HCT116 (cell line): ENCODE measurements at regions not wholly inside any gene's neighbourhood (a gene's known extent, or its start where the extent isn't known, plus 50 kb on each side); places are given as distances from the start of the nearest gene placed in this dataset.

ENCODE experiments used
- CBX3 ChIP-seq: IDR thresholded peaks from 2 replicates; pipeline ENCODE4 v1.6.1; 2012; ENCODE audit warnings: low read depth
- EGR1 ChIP-seq: IDR thresholded peaks from 2 replicates; pipeline ENCODE4 v1.6.1; 2012; ENCODE audit warnings: low read depth
- POLR2AphosphoS5 ChIP-seq: IDR thresholded peaks from 2 replicates; pipeline ENCODE4 v1.6.1; 2011; ENCODE audit warnings: mild to moderate bottlenecking, low read depth, low read length, moderate library complexity
- RAD21 ChIP-seq: IDR thresholded peaks from 2 replicates; pipeline ENCODE4 v1.6.1; 2012; ENCODE audit warnings: low read depth, mild to moderate bottlenecking
- SIN3A ChIP-seq: IDR thresholded peaks from 2 replicates; pipeline ENCODE4 v1.6.1; 2012; ENCODE audit warnings: low read depth
- SP1 ChIP-seq: IDR thresholded peaks from 2 replicates; pipeline ENCODE4 v1.6.1; 2012; ENCODE audit warnings: low read depth
- YY1 ChIP-seq: IDR thresholded peaks from 2 replicates; pipeline ENCODE4 v1.6.1; 2011; ENCODE audit warnings: low read length, low read depth, moderate library complexity, mild to moderate bottlenecking; ENCODE audit not compliant: insufficient replicate concordance; ENCODE audit errors: extremely low read depth
- ZFX ChIP-seq: fragments of 450-650 bp; IDR thresholded peaks from 2 replicates; pipeline ENCODE4 v1.6.1; 2017
- ZNF274 ChIP-seq: fragments of 200-500 bp; sonication (Bioruptor generic); IDR thresholded peaks from 2 replicates; pipeline ENCODE4 v1.6.1; 2014; ENCODE audit warnings: mild to moderate bottlenecking, low read depth, low read length, inconsistent platforms
- TF ChIP-seq, protein P1 (sequence below): IDR thresholded peaks from 2 replicates; pipeline ENCODE4 v1.6.1; 2012; ENCODE audit warnings: low read depth
- TF ChIP-seq, protein P2 (sequence below): IDR thresholded peaks from 2 replicates; pipeline ENCODE4 v1.6.1; 2011; ENCODE audit warnings: mild to moderate bottlenecking, low read length, moderate library complexity; ENCODE audit not compliant: insufficient replicate concordance; ENCODE audit errors: extremely low read depth

DNA sequence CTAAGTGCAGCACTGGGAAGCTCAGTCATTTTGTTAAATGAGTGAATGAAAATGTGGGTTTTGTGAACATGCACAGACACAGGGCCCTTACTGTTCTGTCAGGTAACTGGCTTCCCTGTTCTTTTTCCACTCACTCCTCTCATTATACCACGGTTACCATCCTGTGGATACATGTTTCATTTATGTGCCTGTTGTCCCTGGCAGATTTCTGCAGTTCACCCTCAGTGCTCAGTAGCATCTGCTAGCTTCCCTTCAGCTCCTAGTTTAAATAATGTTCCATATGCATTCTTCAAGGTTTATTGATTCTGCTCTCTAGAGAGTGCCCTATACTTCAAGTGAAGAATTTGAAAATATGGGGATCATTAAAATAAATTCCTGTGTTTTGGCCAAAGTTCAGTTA lies 1634.3 kb upstream of the ADGRL3 start (continued):
- TF ChIP-seq, protein P1, sequence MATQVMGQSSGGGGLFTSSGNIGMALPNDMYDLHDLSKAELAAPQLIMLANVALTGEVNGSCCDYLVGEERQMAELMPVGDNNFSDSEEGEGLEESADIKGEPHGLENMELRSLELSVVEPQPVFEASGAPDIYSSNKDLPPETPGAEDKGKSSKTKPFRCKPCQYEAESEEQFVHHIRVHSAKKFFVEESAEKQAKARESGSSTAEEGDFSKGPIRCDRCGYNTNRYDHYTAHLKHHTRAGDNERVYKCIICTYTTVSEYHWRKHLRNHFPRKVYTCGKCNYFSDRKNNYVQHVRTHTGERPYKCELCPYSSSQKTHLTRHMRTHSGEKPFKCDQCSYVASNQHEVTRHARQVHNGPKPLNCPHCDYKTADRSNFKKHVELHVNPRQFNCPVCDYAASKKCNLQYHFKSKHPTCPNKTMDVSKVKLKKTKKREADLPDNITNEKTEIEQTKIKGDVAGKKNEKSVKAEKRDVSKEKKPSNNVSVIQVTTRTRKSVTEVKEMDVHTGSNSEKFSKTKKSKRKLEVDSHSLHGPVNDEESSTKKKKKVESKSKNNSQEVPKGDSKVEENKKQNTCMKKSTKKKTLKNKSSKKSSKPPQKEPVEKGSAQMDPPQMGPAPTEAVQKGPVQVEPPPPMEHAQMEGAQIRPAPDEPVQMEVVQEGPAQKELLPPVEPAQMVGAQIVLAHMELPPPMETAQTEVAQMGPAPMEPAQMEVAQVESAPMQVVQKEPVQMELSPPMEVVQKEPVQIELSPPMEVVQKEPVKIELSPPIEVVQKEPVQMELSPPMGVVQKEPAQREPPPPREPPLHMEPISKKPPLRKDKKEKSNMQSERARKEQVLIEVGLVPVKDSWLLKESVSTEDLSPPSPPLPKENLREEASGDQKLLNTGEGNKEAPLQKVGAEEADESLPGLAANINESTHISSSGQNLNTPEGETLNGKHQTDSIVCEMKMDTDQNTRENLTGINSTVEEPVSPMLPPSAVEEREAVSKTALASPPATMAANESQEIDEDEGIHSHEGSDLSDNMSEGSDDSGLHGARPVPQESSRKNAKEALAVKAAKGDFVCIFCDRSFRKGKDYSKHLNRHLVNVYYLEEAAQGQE = no peak
- TF ChIP-seq YY1 (no peak), RAD21 (no peak), SIN3A (no peak), ZNF274 (no peak), SP1 (no peak), EGR1 (no peak), CBX3 (no peak), ZFX (no peak), POLR2AphosphoS5 (no peak)
- TF ChIP-seq, protein P2, sequence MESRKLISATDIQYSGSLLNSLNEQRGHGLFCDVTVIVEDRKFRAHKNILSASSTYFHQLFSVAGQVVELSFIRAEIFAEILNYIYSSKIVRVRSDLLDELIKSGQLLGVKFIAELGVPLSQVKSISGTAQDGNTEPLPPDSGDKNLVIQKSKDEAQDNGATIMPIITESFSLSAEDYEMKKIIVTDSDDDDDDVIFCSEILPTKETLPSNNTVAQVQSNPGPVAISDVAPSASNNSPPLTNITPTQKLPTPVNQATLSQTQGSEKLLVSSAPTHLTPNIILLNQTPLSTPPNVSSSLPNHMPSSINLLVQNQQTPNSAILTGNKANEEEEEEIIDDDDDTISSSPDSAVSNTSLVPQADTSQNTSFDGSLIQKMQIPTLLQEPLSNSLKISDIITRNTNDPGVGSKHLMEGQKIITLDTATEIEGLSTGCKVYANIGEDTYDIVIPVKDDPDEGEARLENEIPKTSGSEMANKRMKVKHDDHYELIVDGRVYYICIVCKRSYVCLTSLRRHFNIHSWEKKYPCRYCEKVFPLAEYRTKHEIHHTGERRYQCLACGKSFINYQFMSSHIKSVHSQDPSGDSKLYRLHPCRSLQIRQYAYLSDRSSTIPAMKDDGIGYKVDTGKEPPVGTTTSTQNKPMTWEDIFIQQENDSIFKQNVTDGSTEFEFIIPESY = no peak
